Esophagus muscularis mucosa (tissue), 3 donors: ENCODE measurements at regions not wholly inside any gene's neighbourhood (a gene's known extent, or its start where the extent isn't known, plus 50 kb on each side); places are given as distances from the start of the nearest gene placed in this dataset.

Experiments
- CTCF ChIP-seq, 3 experiments: fragments of 200-600 bp in 2 of 3; fragments of 450-650 bp in 1 of 3; sonication (generic) in 2 of 3; IDR thresholded peaks; one replicate each; pipeline ENCODE4 v1.5.1; 2017 to 2019; ENCODE audit warnings: antibody characterized with exemption in 3 of 3, mild to moderate bottlenecking in 2 of 3, moderate library complexity in 1 of 3
- POLR2A ChIP-seq: fragments of 450-650 bp; IDR thresholded peaks from one replicate; pipeline ENCODE4 v1.6.1; 2017; ENCODE audit warnings: antibody characterized with exemption, moderate library complexity, mild to moderate bottlenecking, low read depth
- POLR2AphosphoS5 ChIP-seq, 2 donors: sonication (generic); formaldehyde crosslinking; IDR thresholded peaks; one replicate each; pipeline ENCODE4 v1.6.1; 2017; ENCODE audit warnings: antibody characterized with exemption in 2 of 2

- TF ChIP-seq CTCF (IDR thresholded peaks at IDR 0.05) (no peak), POLR2A (no peak), POLR2AphosphoS5 (IDR thresholded peaks at IDR 0.05) (no peak)
Observed at GRCh38 chr5:91584352-91584751, 201.2 kb upstream of the ARRDC3 start.
